Adrenal gland (tissue), 9 donors: ENCODE measurements at regions not wholly inside any gene's neighbourhood (a gene's known extent, or its start where the extent isn't known, plus 50 kb on each side); places are given as distances from the start of the nearest gene placed in this dataset.

Source experiments
- DNase-seq, 7 donors: peaks; one replicate each; pipeline ENCODE4 v3.0.0-alpha.2; 2019 to 2020
- H3K27ac ChIP-seq, 5 donors: fragments of 200-600 bp; sonication (generic) in 4 of 5; 1 replicate in 3 of 5; 2 replicates in 2 of 5; pipeline versions ENCODE4 v1.5.1 to v1.8.0; 2016 to 2020; ENCODE audit warnings: mild to moderate bottlenecking in 1 of 5
- H3K27me3 ChIP-seq: fragments of 200-600 bp; 2 replicates; pipeline ENCODE4 v1.8.0; 2021
- H3K36me3 ChIP-seq, 2 donors: fragments of 200-600 bp; replicated peaks in 1 of 2; 1 replicate in 1 of 2; 2 replicates in 1 of 2; pipeline versions ENCODE4 v1.5.1 to v1.8.0; 2018 to 2022
- H3K4me1 ChIP-seq, 2 donors: fragments of 200-600 bp; replicated peaks in 1 of 2; 1 replicate in 1 of 2; 2 replicates in 1 of 2; pipeline versions ENCODE4 v1.5.1 to v1.8.0; 2018 to 2021
- H3K4me3 ChIP-seq, 4 donors: fragments of 200-600 bp; sonication (generic) in 3 of 4; one replicate each; pipeline ENCODE4 v1.5.1; 2016 to 2018
- H3K9me3 ChIP-seq, 3 donors: fragments of 200-600 bp; sonication (generic) in 1 of 3; replicated peaks in 1 of 3; 1 replicate in 2 of 3; 2 replicates in 1 of 3; pipeline versions ENCODE4 v1.5.1 to v1.8.0; 2016 to 2021
- POLR2A ChIP-seq, 2 donors: fragments of 450-650 bp; IDR thresholded peaks; one replicate each; pipeline ENCODE4 v1.6.1; 2017; ENCODE audit warnings: antibody characterized with exemption in 2 of 2, mild to moderate bottlenecking in 2 of 2, moderate library complexity in 1 of 2
- WGBS, 4 donors: extraction: QIAGEN DNeasy Blood & Tissue Kit in 2 of 4; methylation state at CpG; one replicate each; pipeline versions ENCODE4 v1.1.5 to v1.1.7; 2013 to 2017; 5-methylcytosine and 5-hydroxymethylcytosine counted together
- intact Hi-C, 2 donors: fragments of 100-400 bp; cut with DNase I; formaldehyde crosslinking; loops; one replicate each; pipeline versions ENCODE4 v1.14.1 to v1.15.0; 2022 to 2023
- TF ChIP-seq, protein P1 (sequence below), 6 experiments: fragments of 450-650 bp in 4 of 6; fragments of 200-600 bp in 2 of 6; sonication (generic) in 1 of 6; IDR thresholded peaks; 1 replicate in 5 of 6; 2 replicates in 1 of 6; pipeline versions ENCODE4 v1.5.1 to v1.8.0; 2016 to 2021; ENCODE audit warnings: antibody characterized with exemption in 6 of 6, mild to moderate bottlenecking in 2 of 6, moderate library complexity in 1 of 6
- donor health status: healthy with polysubstance abuse.
- donor health status: Bipolar disorder and iron deficiency.
- donor health status: DM: yes; HTN: yes; CAD: no.
- donor health status: DM: no; HTN: no; CAD: no.
- donor health status: DM: no; HTN: no; CAD: no.

- TF ChIP-seq POLR2A (IDR thresholded peaks at IDR 0.05): no peak
- TF ChIP-seq, protein P1, sequence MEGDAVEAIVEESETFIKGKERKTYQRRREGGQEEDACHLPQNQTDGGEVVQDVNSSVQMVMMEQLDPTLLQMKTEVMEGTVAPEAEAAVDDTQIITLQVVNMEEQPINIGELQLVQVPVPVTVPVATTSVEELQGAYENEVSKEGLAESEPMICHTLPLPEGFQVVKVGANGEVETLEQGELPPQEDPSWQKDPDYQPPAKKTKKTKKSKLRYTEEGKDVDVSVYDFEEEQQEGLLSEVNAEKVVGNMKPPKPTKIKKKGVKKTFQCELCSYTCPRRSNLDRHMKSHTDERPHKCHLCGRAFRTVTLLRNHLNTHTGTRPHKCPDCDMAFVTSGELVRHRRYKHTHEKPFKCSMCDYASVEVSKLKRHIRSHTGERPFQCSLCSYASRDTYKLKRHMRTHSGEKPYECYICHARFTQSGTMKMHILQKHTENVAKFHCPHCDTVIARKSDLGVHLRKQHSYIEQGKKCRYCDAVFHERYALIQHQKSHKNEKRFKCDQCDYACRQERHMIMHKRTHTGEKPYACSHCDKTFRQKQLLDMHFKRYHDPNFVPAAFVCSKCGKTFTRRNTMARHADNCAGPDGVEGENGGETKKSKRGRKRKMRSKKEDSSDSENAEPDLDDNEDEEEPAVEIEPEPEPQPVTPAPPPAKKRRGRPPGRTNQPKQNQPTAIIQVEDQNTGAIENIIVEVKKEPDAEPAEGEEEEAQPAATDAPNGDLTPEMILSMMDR (IDR thresholded peaks at IDR 0.05): peak in 4 of 6 experiments; percentile 9 to 24 (median 18)
- Histone ChIP-seq H3K4me1 (no peaks in the 10 kb centered on the region), H3K27me3 (no peaks in the 10 kb centered on the region), H3K27ac (no peak overlapping the region), H3K4me3 (no peak overlapping the region), H3K36me3 (no peaks in the 10 kb centered on the region), H3K9me3 (no peaks in the 10 kb centered on the region)
- 36 to 60% (median 43%) methylated on average over 3 of the region's 3 CpGs for WGBS, 4 donors
- intact Hi-C loops: no loop called here
- no peak for DNase-seq
These were observed 109.5 kb upstream of the MAN2A1 start for GRCh38 chr5:109580225-109580624.

- intact Hi-C loops: no loop called here
- H3K27ac ChIP-seq: no peak overlapping the region
- 82 to 98% (median 93%) methylated on average over 2 of the region's 2 CpGs for WGBS, 4 donors
These were observed 114.2 kb upstream of the MAN2A1 start for GRCh38 chr5:109575506-109575905.

DNA sequence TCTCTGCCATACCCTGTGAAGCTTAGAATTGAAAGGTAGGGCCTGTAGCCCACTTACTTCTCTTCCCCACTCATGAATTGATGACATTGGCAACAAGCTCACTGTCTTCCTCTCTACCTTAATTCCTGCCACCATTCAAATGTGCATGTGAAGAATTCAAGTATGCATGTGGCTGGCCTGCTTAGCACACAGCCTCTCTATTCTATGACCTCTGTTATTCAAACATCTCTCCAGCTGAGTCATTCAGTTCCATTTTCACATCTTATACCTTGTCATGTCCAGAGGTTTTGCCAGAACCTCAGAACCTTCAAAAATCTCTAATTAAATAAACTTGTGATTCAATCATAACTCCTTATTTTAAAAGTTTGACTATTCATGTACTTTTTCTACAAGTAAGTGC is 114.7 kb upstream of the MAN2A1 start:
- Histone ChIP-seq H3K4me3 (no peak overlapping the region), H3K27ac (no peak overlapping the region), H3K4me1 (no peaks in the 10 kb centered on the region), H3K27me3 (no peaks in the 10 kb centered on the region), H3K36me3 (no peaks in the 10 kb centered on the region), H3K9me3 (no peaks in the 10 kb centered on the region)
- DNase-seq: no peak
- TF ChIP-seq POLR2A (IDR thresholded peaks at IDR 0.05): no peak
- TF ChIP-seq, protein P1 (IDR thresholded peaks at IDR 0.05): no peak
- intact Hi-C loops: no loop called here

More at GRCh38 chr5:109575506-109575905, 114.2 kb upstream of the MAN2A1 start:
- Histone ChIP-seq H3K27me3 (no peaks in the 10 kb centered on the region), H3K4me3 (no peak overlapping the region), H3K36me3 (no peaks in the 10 kb centered on the region), H3K4me1 (no peaks in the 10 kb centered on the region), H3K9me3 (no peaks in the 10 kb centered on the region)
- TF ChIP-seq, protein P1 (IDR thresholded peaks at IDR 0.05): no peak
- TF ChIP-seq POLR2A (IDR thresholded peaks at IDR 0.05): no peak
- no peak for DNase-seq

- WGBS, 4 donors: 80 to 87% (median 84%) methylated on average over 3 of the region's 3 CpGs
- no peak overlapping the region for H3K4me3 ChIP-seq
- intact Hi-C loops: no loop called here
These were observed 116.0 kb upstream of the MAN2A1 start for GRCh38 chr5:109573766-109574165.

More at GRCh38 chr5:109573766-109574165, 116.0 kb upstream of the MAN2A1 start:
- no peaks in the 10 kb centered on the region for H3K27me3 ChIP-seq
- DNase-seq: no peak
- no peak for TF ChIP-seq POLR2A (IDR thresholded peaks at IDR 0.05)
- TF ChIP-seq, protein P1 (IDR thresholded peaks at IDR 0.05): no peak
- H3K36me3 ChIP-seq: no peaks in the 10 kb centered on the region
- no peaks in the 10 kb centered on the region for H3K4me1 ChIP-seq
- H3K27ac ChIP-seq: no peak overlapping the region
- H3K9me3 ChIP-seq: no peaks in the 10 kb centered on the region
